NB4 (cell line): ENCODE measurements at regions not wholly inside any gene's neighbourhood (a gene's known extent, or its start where the extent isn't known, plus 50 kb on each side); places are given as distances from the start of the nearest gene placed in this dataset.

ENCODE experiments used
- DNase-seq: peaks from one replicate; pipeline ENCODE4 v3.0.0; 2010; ENCODE audit warnings: low read depth
- H3K4me3 ChIP-seq: one replicate; pipeline ENCODE4 v1.5.1; 2011; ENCODE audit warnings: mild to moderate bottlenecking, low read depth, low read length, moderate library complexity
- CTCF ChIP-seq: IDR thresholded peaks from one replicate; pipeline ENCODE4 v1.5.1; 2012; ENCODE audit warnings: low read depth, low read length
- MAX ChIP-seq: IDR thresholded peaks from 2 replicates; pipeline ENCODE4 v1.6.1; 2011; ENCODE audit warnings: low read depth, low read length
- MYC ChIP-seq: IDR thresholded peaks from 2 replicates; pipeline ENCODE4 v1.6.1; 2011; ENCODE audit warnings: low read depth, low read length
- POLR2A ChIP-seq: IDR thresholded peaks from 2 replicates; pipeline ENCODE4 v1.6.1; 2011; ENCODE audit warnings: mild to moderate bottlenecking; ENCODE audit not compliant: insufficient read length; ENCODE audit errors: extremely low read depth

- no peak overlapping the region for H3K4me3 ChIP-seq
- TF ChIP-seq MYC (no peak), MAX (no peak), CTCF (no peak), POLR2A (no peak)
- no peak for DNase-seq
Observed at GRCh38 chr10:91013985-91014384, 93.1 kb upstream of the ANKRD1 start.

GRCh38 chr10:91017198-91017597 lies 96.3 kb upstream of the ANKRD1 start:
- TF ChIP-seq MYC: no peak
- TF ChIP-seq CTCF: no peak
- TF ChIP-seq POLR2A: no peak
- TF ChIP-seq MAX: no peak
- DNase-seq: no peak
- H3K4me3 ChIP-seq: no peak overlapping the region

- H3K4me3 ChIP-seq: no peak overlapping the region
- no peak for TF ChIP-seq CTCF
- no peak for DNase-seq
Observed at GRCh38 chr10:91021901-91022300, 101.0 kb upstream of the ANKRD1 start.

GRCh38 chr10:91022390-91022789 lies 101.5 kb upstream of the ANKRD1 start:
- DNase-seq: no peak
- H3K4me3 ChIP-seq: no peak overlapping the region
- TF ChIP-seq CTCF (no peak), MYC (no peak), POLR2A (no peak), MAX (no peak)

GRCh38 chr10:91022924-91023699 lies 102.2 kb upstream of the ANKRD1 start:
- no peak for DNase-seq
- no peak overlapping the region for H3K4me3 ChIP-seq

More at GRCh38 chr10:91022924-91023699, 102.2 kb upstream of the ANKRD1 start:
- no peak for TF ChIP-seq MAX
- no peak for TF ChIP-seq MYC
- TF ChIP-seq POLR2A: no peak
- TF ChIP-seq CTCF: no peak
